ENCODE measurements at regions not wholly inside any gene's neighbourhood (a gene's known extent, or its start where the extent isn't known, plus 50 kb on each side); places are given as distances from the start of the nearest gene placed in this dataset.

DNA sequence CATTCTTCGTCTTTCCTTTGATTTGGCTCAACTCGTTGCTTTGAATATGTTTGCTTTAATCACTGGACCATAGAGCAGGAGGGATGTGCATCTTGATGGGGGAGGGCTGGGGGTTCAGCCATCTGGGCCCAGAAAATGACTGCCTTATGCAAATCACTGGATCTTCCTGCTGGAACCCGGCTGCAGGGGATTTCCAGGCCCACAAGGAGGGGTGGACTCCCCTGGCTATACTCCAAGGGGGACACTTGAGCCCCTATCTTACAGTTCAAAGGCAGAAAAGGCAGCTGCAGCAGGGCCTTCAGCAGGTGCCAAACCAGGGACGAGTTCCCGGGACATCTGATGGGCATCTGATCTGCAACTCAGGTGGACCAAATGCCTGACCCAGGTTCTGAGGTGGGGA, 122.5 kb downstream of the DICER1 start:
- no peaks in the 10 kb centered on the region for H3K9me3 ChIP-seq (ENCODE audit: control insufficient read depth, low read length, poor library complexity, severe bottlenecking)
- Mint-ChIP-seq H3K36me3 (ENCODE audit: low read depth) (peaks cover 2% of the 10 kb centered on the region), H3K27ac (no peak overlapping the region), H3K27me3 (peaks cover 19% of the 10 kb centered on the region), H3K4me3 (no peak overlapping the region), H3K4me1 (no peaks in the 10 kb centered on the region)
- no peak for DNase-seq
- ATAC-seq: no peak

DNA sequence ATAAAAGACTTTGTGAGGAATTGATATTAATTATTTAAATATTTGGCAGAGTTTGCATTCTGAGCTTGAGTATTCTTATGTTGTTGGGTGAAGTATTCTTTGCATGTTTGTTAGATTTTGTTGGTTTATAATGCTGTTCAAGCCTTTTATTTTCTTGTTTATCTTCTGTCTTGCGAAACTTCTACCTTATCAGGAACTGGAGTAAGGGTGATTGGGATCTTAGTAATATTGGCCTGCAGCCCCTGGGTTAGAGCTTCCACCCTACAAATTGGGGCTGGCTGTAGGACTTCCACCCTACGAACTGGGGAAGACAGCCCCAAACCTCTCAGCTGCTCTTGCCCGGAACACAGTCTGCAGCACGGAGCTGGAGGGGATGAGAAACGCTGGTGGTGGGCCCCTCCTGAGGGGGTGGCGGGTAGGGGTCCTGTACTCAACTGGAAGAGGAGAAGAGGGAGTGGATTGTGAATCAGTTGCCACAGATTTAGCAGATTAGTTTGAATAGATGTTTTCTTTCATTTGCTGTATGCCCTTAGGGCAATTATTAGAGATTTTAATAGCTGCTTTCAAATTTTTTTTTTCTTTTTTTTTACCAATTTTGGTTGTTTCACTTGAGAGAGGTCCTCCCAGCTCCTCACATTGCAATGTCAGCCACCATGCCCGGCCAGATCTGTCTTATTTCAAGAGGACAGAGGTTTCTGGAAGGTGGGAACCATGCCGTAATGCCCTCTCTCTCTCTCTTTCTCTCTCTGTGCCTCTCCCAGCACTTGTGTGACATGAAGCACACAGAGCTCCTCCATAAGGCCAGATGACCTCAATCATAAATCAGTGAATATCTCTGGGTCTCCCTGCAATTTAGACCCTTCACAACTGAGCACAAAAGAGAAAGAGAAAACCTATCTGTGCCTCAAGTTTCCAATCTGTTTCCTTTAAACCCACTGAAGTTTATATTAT, 123.4 kb downstream of the DICER1 start:
- ATAC-seq (no peak), DNase-seq (no peak)
- Mint-ChIP-seq H3K27me3 (peaks cover 12% of the 10 kb centered on the region), H3K36me3 (ENCODE audit: low read depth) (peaks cover 2% of the 10 kb centered on the region), H3K27ac (no peak overlapping the region), H3K4me3 (no peak overlapping the region), H3K4me1 (no peaks in the 10 kb centered on the region)
- H3K9me3 ChIP-seq (ENCODE audit: control insufficient read depth, low read length, poor library complexity, severe bottlenecking): no peaks in the 10 kb centered on the region

DNA sequence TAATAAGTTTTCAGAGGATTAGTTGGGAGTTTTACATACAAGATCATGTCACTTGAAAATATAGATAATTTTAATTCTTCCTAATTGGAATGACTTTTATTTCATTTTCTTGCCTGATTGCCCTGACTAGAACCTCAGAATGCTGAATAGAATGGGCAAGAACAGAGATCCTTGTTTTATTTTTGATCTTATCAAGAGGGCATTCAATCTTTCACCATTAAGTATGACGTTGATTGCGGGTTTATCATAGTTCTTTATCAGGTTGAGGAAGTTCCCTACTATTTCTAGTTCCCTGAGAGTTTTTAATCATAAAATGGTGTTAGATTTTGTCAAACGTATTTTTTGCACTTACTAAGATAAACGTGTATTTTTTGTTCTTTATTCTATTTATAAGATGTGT, 124.3 kb downstream of the DICER1 start:
- Mint-ChIP-seq H3K4me3 (no peak overlapping the region), H3K27me3 (peaks cover 6% of the 10 kb centered on the region), H3K36me3 (ENCODE audit: low read depth) (peaks cover 2% of the 10 kb centered on the region), H3K27ac (no peak overlapping the region), H3K4me1 (no peaks in the 10 kb centered on the region)
- DNase-seq: no peak
- no peaks in the 10 kb centered on the region for H3K9me3 ChIP-seq (ENCODE audit: control insufficient read depth, low read length, poor library complexity, severe bottlenecking)
- ATAC-seq: no peak

DNA sequence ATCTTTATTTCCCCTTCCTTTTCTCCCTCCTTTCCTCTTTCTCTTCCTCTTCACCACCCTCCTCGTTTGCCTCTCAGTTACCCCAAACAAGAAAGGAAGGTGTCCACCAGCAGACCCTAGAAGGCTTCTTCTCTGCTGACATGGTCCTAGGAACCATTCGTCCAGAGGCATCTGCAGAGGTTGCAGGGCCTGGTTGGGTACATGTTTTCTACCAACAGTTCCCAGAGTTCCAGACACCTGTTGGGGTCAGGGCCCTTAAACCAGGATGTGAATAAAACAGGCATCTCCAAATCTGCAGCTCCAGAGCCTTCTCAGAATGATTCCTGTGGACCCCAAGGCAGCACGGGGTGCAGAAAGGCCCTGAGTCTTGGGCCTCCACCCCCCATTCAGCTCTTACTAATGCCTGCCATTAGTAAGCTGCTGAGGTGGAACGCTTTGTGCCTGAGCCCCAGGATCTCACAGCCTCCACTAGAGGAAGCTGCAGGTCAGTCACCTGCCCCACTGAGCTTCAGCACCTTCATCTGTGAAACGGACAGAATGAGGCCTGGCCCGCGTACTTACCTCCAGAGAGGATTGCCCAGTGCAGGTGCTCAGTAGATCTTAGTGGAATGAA, 130.4 kb downstream of the DICER1 start:
- H3K9me3 ChIP-seq (ENCODE audit: control insufficient read depth, low read length, poor library complexity, severe bottlenecking): no peaks in the 10 kb centered on the region
- no peak for DNase-seq
- Mint-ChIP-seq H3K27ac (no peak overlapping the region), H3K4me1 (no peaks in the 10 kb centered on the region), H3K36me3 (ENCODE audit: low read depth) (peaks cover 3% of the 10 kb centered on the region), H3K4me3 (no peak overlapping the region), H3K27me3 (no peaks in the 10 kb centered on the region)
- ATAC-seq: no peak

DNA sequence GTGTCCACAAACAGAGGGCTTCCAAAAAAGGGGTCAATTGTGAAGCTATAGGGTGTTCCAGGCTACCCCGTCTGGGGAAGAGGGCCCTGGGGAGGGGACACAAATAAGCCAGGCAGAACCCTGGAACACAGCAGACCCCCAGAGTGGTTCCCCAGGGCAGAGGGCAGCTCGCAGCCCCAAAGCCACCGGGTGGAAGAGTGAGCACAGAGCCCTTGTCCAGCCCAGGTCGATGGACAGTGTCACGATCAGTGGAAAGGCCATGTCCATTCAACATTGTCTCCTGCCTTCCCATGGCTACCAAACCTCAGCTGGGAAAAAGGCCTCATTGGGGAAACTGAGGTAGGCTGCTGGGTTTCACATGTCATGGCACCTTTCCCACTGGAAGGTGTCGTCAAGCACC, 131.4 kb downstream of the DICER1 start:
- DNase-seq (no peak), ATAC-seq (no peak)
- no peaks in the 10 kb centered on the region for H3K9me3 ChIP-seq (ENCODE audit: control insufficient read depth, low read length, poor library complexity, severe bottlenecking)
- Mint-ChIP-seq H3K4me3 (no peak overlapping the region), H3K4me1 (no peaks in the 10 kb centered on the region), H3K27ac (no peak overlapping the region), H3K36me3 (ENCODE audit: low read depth) (peaks cover 3% of the 10 kb centered on the region), H3K27me3 (no peaks in the 10 kb centered on the region)

DNA sequence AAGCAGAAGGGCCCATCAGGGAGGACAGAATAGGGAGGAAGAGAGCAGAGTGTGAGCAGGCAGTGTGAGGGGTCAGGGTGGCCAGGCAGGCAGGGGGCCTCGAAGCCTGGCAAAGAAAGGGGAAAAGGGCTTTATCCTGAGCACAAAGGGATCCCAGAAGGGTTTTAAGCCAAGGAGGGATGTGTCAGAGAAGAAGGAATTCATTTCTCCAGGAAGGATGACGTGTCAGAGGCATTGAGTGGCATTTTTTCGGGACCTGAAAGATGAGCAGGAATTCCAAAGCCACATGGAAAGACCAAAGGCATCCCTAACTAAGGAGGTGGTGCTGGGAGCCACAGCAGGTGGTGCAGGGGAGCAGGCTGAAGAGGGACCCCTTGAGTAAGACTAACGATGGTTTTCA, 132.1 kb downstream of the DICER1 start:
- H3K4me1 Mint-ChIP-seq: peaks cover 1% of the 10 kb centered on the region
- no peaks in the 10 kb centered on the region for H3K9me3 ChIP-seq (ENCODE audit: control insufficient read depth, low read length, poor library complexity, severe bottlenecking)
- no peak overlapping the region for H3K4me3 Mint-ChIP-seq
- H3K27me3 Mint-ChIP-seq: no peaks in the 10 kb centered on the region
- H3K27ac Mint-ChIP-seq: no peak overlapping the region
- ATAC-seq (no peak), DNase-seq (no peak)
- peaks cover 3% of the 10 kb centered on the region for H3K36me3 Mint-ChIP-seq (ENCODE audit: low read depth)

DNA sequence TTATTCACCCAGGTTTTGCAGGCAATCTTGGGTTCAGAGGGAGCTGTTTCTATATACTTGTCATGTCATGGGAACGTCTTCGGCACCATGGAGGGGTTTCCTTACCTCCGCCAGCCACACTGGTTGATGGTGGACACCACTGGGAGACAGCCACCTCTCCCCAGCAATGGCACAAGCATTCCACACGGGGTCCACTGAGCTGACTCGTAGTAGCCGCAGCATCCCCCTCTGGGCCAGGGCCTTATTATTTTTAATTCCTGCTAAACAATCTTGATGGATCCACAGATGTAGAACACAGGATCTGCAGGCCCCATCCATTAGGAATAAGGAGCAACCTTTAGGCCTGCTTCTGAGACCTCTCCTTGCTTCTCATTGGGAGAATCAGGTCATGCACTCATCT, 132.9 kb downstream of the DICER1 start:
- Mint-ChIP-seq H3K4me3 (no peak overlapping the region), H3K27ac (no peak overlapping the region), H3K4me1 (peaks cover 3% of the 10 kb centered on the region), H3K27me3 (no peaks in the 10 kb centered on the region), H3K36me3 (ENCODE audit: low read depth) (peaks cover 3% of the 10 kb centered on the region)
- ATAC-seq (no peak), DNase-seq (no peak)
- H3K9me3 ChIP-seq (ENCODE audit: control insufficient read depth, low read length, poor library complexity, severe bottlenecking): no peaks in the 10 kb centered on the region

DNA sequence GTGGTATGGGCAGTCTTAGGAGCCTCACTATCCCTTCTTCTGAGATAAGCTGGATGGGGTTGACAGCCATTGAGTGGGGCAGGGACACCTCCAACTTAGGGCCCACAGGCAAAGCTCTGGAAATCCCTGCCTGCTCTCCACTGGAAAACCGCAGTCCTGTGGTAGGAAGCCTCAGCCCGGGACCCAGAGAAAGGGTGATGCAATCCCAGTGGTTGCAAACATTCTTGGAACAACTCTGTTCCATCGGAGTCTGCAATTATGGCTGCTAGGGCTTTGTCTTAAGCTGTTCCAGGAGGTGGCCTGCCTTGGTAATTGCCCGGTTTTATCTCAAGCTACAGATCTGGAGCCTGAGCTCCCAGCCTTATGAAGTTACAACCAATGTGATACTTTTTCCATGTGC, 133.4 kb downstream of the DICER1 start:
- ATAC-seq (no peak), DNase-seq (no peak)
- no peak overlapping the region for H3K27ac Mint-ChIP-seq
- H3K4me3 Mint-ChIP-seq: no peak overlapping the region
- no peaks in the 10 kb centered on the region for H3K9me3 ChIP-seq (ENCODE audit: control insufficient read depth, low read length, poor library complexity, severe bottlenecking)
- H3K36me3 Mint-ChIP-seq (ENCODE audit: low read depth): peaks cover 3% of the 10 kb centered on the region
- H3K4me1 Mint-ChIP-seq: peaks cover 3% of the 10 kb centered on the region
- H3K27me3 Mint-ChIP-seq: no peaks in the 10 kb centered on the region

DNA sequence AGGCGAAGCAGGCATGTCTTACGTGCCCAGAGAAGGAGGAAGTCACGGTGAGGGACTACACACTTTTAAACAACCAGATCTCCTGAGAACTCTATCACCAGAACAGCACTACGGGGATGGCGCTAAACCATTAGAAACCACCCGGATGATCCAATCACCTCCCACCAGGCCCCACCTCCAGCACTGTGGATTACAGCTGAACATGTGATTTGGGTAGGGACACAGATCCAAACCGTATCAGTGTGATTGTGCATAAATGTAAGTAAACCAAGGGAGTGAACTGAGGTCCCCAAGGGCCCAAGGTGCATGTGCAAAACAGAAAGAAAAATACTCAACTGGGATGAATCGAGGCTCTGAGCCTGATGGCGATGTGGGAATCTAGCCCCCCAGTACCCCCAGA, 134.2 kb downstream of the DICER1 start:
- peaks cover 3% of the 10 kb centered on the region for H3K4me1 Mint-ChIP-seq
- no peak for DNase-seq
- no peaks in the 10 kb centered on the region for H3K27me3 Mint-ChIP-seq

DNA sequence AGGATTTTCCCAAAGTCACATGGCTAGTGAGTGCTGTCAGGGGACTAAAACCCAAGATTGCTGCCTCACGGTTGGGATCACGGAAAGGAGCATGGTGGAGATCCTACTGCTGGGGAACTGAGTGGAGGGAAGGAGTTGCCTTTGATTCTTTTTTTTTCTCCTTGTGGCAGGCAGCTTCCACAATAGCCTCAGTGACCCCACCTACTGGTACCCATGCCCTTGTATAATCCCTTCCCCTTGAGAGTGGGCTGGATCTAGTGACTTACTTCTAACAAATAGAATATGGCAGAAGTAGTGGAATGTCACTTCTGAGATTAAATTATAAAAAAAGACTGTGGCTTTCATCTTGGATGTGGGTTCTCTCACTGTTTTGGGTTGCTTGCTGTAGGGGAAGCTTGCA, 135.7 kb downstream of the DICER1 start:
- Mint-ChIP-seq H3K36me3 (ENCODE audit: low read depth) (peaks cover 3% of the 10 kb centered on the region), H3K27ac (no peak overlapping the region), H3K4me1 (peaks cover 3% of the 10 kb centered on the region), H3K4me3 (no peak overlapping the region), H3K27me3 (no peaks in the 10 kb centered on the region)
- ATAC-seq: no peak
- no peak for DNase-seq
- no peaks in the 10 kb centered on the region for H3K9me3 ChIP-seq (ENCODE audit: control insufficient read depth, low read length, poor library complexity, severe bottlenecking)

More for the DNA sequence above, 134.2 kb downstream of the DICER1 start:
- no peaks in the 10 kb centered on the region for H3K9me3 ChIP-seq (ENCODE audit: control insufficient read depth, low read length, poor library complexity, severe bottlenecking)
- H3K27ac Mint-ChIP-seq: no peak overlapping the region
- ATAC-seq: no peak
- H3K36me3 Mint-ChIP-seq (ENCODE audit: low read depth): peaks cover 3% of the 10 kb centered on the region
- H3K4me3 Mint-ChIP-seq: no peak overlapping the region

DNA sequence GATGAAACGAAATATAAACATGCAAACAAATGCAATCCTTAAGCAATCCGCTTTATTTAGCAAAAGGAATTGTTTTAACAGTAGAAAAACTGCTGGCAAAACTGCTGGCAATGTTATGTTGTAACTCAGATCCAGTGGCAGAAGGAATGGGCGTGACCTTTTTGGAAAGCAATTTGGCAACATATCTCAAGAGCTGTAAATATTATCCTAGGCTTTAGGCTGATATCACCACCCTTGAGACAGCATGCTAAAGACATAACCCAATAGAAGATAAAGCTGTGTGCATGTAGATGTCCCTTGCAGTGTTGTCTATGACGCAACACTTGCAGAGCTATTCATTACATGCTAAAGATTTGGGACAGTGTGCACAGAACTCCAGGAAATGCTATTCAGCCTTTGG, 138.5 kb downstream of the DICER1 start:
- Mint-ChIP-seq H3K4me1 (peaks cover 3% of the 10 kb centered on the region), H3K4me3 (no peak overlapping the region), H3K27me3 (no peaks in the 10 kb centered on the region), H3K27ac (no peak overlapping the region), H3K36me3 (ENCODE audit: low read depth) (no peaks in the 10 kb centered on the region)
- no peak for DNase-seq
- no peak for ATAC-seq
- H3K9me3 ChIP-seq (ENCODE audit: control insufficient read depth, low read length, poor library complexity, severe bottlenecking): no peaks in the 10 kb centered on the region

DNA sequence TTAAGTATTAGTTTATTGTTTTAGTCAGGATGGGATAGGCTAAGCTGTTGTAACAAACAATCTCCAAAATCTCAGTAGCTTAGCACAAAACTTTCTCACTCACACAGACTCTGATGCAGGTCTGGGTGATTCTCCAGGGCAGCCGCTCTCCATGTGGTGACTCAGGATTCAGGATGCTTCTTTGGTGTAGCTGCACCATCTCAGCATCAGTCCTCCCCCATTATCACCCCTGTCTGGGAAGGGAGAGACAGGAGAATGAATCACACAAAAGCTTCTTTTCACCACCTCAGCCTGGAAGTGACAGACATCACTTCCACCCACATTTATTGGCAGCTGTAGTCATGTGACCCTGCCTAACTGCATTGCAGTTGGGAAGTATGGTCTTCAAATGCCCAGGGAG, 142.3 kb downstream of the DICER1 start:
- peaks cover 9% of the 10 kb centered on the region for H3K27me3 Mint-ChIP-seq
- no peaks in the 10 kb centered on the region for H3K36me3 Mint-ChIP-seq (ENCODE audit: low read depth)
- H3K27ac Mint-ChIP-seq: no peak overlapping the region
- no peak overlapping the region for H3K4me3 Mint-ChIP-seq
- ATAC-seq (no peak), DNase-seq (no peak)
- peaks cover under 1% of the 10 kb centered on the region for H3K4me1 Mint-ChIP-seq
- no peaks in the 10 kb centered on the region for H3K9me3 ChIP-seq (ENCODE audit: control insufficient read depth, low read length, poor library complexity, severe bottlenecking)

DNA sequence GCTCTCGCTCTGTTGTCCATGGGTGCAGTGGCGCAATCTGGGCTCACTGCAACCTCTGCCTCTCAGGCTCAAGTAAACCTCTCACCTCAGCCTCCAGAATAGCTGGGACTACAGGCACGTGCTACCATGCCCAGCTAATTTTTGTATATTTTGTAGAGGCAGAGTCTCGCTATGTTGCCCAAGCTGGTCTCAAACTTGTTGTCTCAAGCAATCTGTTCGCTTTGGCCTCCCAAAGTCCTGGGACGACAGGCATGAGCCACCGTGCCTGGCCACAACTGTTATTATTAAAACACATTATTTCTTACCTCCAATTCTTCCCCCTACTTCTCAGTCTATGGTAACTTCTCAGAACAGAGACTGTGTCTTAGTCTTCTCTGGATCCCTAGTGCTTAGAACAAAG, 143.3 kb downstream of the DICER1 start:
- Mint-ChIP-seq H3K4me3 (no peak overlapping the region), H3K36me3 (ENCODE audit: low read depth) (no peaks in the 10 kb centered on the region), H3K4me1 (no peaks in the 10 kb centered on the region), H3K27ac (no peak overlapping the region), H3K27me3 (peaks cover 9% of the 10 kb centered on the region)
- ATAC-seq: no peak
- no peak for DNase-seq
- H3K9me3 ChIP-seq (ENCODE audit: control insufficient read depth, low read length, poor library complexity, severe bottlenecking): no peaks in the 10 kb centered on the region

All from T-helper 17 cell (primary cell).